ENCODE measurements at regions not wholly inside any gene's neighbourhood (a gene's known extent, or its start where the extent isn't known, plus 50 kb on each side); places are given as distances from the start of the nearest gene placed in this dataset.

DNA sequence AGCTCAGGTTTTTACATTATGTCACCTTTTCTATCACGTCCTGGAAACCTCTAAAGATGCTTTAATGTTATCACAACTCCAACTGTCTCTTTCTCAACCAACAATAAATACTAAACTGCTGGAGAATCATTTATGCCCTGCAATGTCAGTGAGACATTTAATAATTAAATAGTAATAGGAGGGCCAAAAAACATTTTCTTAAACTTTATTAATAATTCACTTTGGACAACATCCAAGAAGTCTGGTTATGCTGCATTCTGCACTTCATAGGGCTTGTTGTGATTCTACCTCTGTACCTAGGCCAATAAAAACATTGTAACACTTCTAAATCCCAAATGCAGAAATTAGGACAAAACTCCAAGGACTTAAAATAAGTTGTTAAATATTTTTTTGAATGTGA, 420.4 kb upstream of the LRRTM1 start:
- no peak for DNase-seq (ENCODE audit: extremely low read depth in 1 of 4, low spot score in 3 of 4)
- Histone ChIP-seq H3K4me1 (replicated peaks in 1 of 2; ENCODE audit: control insufficient read depth in 2 of 2, insufficient read depth in 2 of 2, low read length in 2 of 2) (no peaks in the 10 kb centered on the region), H3K36me3 (ENCODE audit: control insufficient read depth, insufficient read depth, low read length) (no peaks in the 10 kb centered on the region), H3K9me3 (replicated peaks; ENCODE audit: control insufficient read depth, insufficient read depth, low read depth, low read length) (no peaks in the 10 kb centered on the region), H2AFZ (ENCODE audit: low read depth, low read length) (no peak overlapping the region), H3K9me1 (ENCODE audit: control insufficient read depth, insufficient read depth, low read length) (no peaks in the 10 kb centered on the region), H3K9ac (ENCODE audit: insufficient read depth in 1 of 2, low read depth in 2 of 2, low read length in 2 of 2) (no peak overlapping the region), H3K4me2 (ENCODE audit: insufficient read depth, low read length) (no peak overlapping the region), H3K4me3 (no peak overlapping the region), H3K27me3 (ENCODE audit: control insufficient read depth in 2 of 2, insufficient read depth in 2 of 2, low read length in 2 of 2) (no peaks in the 10 kb centered on the region), H3K79me2 (ENCODE audit: control insufficient read depth, insufficient read depth, low read length) (no peaks in the 10 kb centered on the region), H3K27ac (ENCODE audit: extremely low read depth, low read depth, low read length) (no peak overlapping the region), H4K20me1 (replicated peaks; ENCODE audit: control insufficient read depth, insufficient read depth, low read length) (no peaks in the 10 kb centered on the region)
- no peak for FAIRE-seq
- in situ Hi-C loops (cut with MboI) (no loop called here), intact Hi-C loops (cut with micrococcal nuclease) (no loop called here)
- ATAC-seq, result no peak
- ChIA-PET POLR2A (no interaction called here), CTCF (ENCODE audit: low intra/inter-chr PET ratio) (no interaction called here)
- WGBS (ENCODE audit: insufficient coverage, low coverage, missing lambda C conversion rate), result 0% methylated on average over 1 of the region's 1 CpG
- TF ChIP-seq NFE2L1 (tag; IDR thresholded peaks at IDR 0.05; ENCODE audit: borderline replicate concordance, low read depth) (no peak), HEY1 (CRISPR knock-in tag; IDR thresholded peaks at IDR 0.05; ENCODE audit: borderline replicate concordance) (no peak), ZNF830 (CRISPR knock-in tag; IDR thresholded peaks at IDR 0.05) (no peak), TAF9B (IDR thresholded peaks at IDR 0.05; ENCODE audit: partially characterized antibody) (no peak), CEBPB (tag; IDR thresholded peaks at IDR 0.05) (no peak)
- TF ChIP-seq, protein P1, sequence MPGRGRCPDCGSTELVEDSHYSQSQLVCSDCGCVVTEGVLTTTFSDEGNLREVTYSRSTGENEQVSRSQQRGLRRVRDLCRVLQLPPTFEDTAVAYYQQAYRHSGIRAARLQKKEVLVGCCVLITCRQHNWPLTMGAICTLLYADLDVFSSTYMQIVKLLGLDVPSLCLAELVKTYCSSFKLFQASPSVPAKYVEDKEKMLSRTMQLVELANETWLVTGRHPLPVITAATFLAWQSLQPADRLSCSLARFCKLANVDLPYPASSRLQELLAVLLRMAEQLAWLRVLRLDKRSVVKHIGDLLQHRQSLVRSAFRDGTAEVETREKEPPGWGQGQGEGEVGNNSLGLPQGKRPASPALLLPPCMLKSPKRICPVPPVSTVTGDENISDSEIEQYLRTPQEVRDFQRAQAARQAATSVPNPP (IDR thresholded peaks at IDR 0.05; ENCODE audit: borderline replicate concordance, insufficient read depth, insufficient read length), result no peak
- TF ChIP-seq, protein P2, sequence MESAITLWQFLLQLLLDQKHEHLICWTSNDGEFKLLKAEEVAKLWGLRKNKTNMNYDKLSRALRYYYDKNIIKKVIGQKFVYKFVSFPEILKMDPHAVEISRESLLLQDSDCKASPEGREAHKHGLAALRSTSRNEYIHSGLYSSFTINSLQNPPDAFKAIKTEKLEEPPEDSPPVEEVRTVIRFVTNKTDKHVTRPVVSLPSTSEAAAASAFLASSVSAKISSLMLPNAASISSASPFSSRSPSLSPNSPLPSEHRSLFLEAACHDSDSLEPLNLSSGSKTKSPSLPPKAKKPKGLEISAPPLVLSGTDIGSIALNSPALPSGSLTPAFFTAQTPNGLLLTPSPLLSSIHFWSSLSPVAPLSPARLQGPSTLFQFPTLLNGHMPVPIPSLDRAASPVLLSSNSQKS (CRISPR knock-in tag; IDR thresholded peaks at IDR 0.05), result no peak
- no TSS peak for BruUV-seq (replicated peaks)
